Fibroblast of the aortic adventitia (primary cell): ENCODE measurements at regions not wholly inside any gene's neighbourhood (a gene's known extent, or its start where the extent isn't known, plus 50 kb on each side); places are given as distances from the start of the nearest gene placed in this dataset.
A peak's percentile ranks its signal among the peaks of the same experiment; 100 is the strongest.
"Not testable (repeated sequence)": the region's sequence is repeated elsewhere in the genome, so short reads cannot be mapped to it uniquely, and the experiment has no call there.

Experiments used
- DNase-seq: peaks from one replicate; pipeline ENCODE4 v3.0.0-alpha.2; 2010; ENCODE audit warnings: low read depth
- H3K4me3 ChIP-seq: 2 replicates; pipeline ENCODE4 v1.5.1; 2011; ENCODE audit warnings: low read depth, mild to moderate bottlenecking, control low read depth, low read length, moderate library complexity
- TF ChIP-seq, protein P1 (sequence below): IDR thresholded peaks from 2 replicates; pipeline ENCODE4 v1.5.1; 2011; ENCODE audit warnings: mild to moderate bottlenecking, low read length, control low read depth, inconsistent platforms; ENCODE audit not compliant: insufficient read depth

DNA sequence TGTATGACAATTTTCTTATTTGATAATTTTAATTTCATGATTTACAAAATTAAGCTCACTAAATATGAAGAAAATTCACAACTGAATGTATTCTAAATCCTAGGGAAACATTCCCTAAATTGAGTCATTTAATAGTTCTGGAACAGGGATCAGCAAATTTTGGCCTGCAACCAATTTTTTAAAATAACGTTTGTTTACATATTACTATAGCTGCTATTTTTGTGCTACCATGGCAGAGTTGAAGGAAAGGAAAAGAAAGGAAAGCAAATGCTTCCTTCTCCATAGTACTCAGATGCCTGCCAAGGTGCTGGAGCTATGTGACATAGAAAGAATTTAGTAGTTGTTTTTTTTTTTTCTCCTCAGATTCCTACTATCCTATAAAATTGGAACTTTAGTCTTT, 1307.7 kb upstream of the LRRTM3 start:
- DNase-seq: peak; percentile 9
- TF ChIP-seq, protein P1, sequence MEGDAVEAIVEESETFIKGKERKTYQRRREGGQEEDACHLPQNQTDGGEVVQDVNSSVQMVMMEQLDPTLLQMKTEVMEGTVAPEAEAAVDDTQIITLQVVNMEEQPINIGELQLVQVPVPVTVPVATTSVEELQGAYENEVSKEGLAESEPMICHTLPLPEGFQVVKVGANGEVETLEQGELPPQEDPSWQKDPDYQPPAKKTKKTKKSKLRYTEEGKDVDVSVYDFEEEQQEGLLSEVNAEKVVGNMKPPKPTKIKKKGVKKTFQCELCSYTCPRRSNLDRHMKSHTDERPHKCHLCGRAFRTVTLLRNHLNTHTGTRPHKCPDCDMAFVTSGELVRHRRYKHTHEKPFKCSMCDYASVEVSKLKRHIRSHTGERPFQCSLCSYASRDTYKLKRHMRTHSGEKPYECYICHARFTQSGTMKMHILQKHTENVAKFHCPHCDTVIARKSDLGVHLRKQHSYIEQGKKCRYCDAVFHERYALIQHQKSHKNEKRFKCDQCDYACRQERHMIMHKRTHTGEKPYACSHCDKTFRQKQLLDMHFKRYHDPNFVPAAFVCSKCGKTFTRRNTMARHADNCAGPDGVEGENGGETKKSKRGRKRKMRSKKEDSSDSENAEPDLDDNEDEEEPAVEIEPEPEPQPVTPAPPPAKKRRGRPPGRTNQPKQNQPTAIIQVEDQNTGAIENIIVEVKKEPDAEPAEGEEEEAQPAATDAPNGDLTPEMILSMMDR: no peak
- no peak overlapping the region for H3K4me3 ChIP-seq

GRCh38 chr10:65620404-65621048, 1305.3 kb upstream of the LRRTM3 start:
- H3K4me3 ChIP-seq: no peak overlapping the region
- TF ChIP-seq, protein P1: no peak
- DNase-seq: no peak

DNA sequence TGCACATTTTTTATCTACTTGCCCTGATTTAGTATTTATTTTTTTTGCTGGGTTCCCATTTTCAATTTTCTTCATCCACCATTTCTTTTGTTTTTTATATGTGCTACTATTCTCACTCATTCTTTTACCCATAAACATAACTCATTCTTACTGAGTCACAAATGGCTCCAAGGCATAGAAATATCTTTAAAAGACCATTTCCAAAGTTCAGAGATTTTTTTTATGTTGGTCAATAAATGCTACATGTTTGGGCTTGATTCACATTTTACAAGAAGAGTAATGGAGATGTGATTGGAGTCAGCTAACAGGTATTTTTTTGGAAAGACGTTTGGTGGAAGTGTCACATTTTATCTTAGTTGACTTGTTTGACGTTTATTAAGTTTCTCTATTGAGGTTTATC, 1303.2 kb upstream of the LRRTM3 start:
- TF ChIP-seq, protein P1: no peak
- no peak overlapping the region for H3K4me3 ChIP-seq
- DNase-seq: no peak

- no peak overlapping the region for H3K4me3 ChIP-seq
- DNase-seq: no peak
- TF ChIP-seq, protein P1: no peak
Measured at GRCh38 chr10:65628493-65629139, 1297.2 kb upstream of the LRRTM3 start.

DNA sequence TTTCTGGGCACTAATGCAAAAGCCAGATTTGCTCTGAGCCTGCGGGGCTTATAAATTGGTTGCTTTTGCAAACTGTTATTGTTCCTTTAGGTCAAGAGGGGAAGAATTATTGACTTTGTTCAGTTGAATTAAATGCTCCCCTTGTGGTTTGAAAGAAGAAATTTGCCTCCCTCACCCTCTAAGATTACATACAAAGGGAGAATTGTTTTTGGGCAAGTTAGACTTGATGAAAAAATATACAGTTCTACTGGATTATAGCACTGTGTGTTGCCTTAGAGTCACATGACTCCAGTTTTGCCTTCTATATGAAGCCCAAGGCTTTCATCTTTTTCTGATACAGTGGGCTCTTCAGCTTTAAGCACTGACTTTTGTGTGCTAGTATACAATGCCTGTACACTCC, 1265.8 kb upstream of the LRRTM3 start:
- no peak overlapping the region for H3K4me3 ChIP-seq
- TF ChIP-seq, protein P1: no peak
- no peak for DNase-seq

- H3K4me3 ChIP-seq: no peak overlapping the region
- TF ChIP-seq, protein P1: no peak
- DNase-seq: peak; percentile 1
Measured at GRCh38 chr10:65670087-65670486, 1255.7 kb upstream of the LRRTM3 start.

DNA sequence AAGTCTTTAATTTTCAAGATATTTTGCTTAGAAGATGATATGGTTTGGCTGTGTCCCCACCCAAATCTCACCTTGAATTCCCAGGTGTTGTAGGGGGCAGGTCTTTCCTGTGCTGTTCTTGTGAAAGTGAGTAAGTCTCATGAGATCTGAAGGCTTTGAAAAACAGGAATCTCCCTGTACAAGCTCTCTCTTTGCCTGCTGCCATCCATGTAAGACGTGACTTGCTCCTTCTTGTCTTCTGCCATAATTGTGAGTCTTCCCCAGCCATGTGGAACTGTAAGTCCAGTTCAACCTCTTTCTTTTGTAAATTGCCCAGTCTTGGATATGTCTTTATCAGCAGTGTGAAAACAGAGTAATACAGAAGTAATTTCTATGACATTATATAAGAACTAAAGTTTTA, 1255.2 kb upstream of the LRRTM3 start:
- not testable (repeated sequence) for H3K4me3 ChIP-seq, DNase-seq
